HCT116 (cell line): ENCODE measurements at regions not wholly inside any gene's neighbourhood (a gene's known extent, or its start where the extent isn't known, plus 50 kb on each side); places are given as distances from the start of the nearest gene placed in this dataset.
"Not testable (repeated sequence)": the region's sequence is repeated elsewhere in the genome, so short reads cannot be mapped to it uniquely, and the experiment has no call there.

Experiments
- ATAC-seq: fragments of 200-7000 bp; cut with Tn5 transposase; 2 replicates; pipeline ENCODE4 v1.9.1; 2020; ENCODE audit warnings: mild to moderate bottlenecking, moderate library complexity
- BruUV-seq: library from RNA; stranded (reverse); fragments of 400-500 nt; replicated peaks from 2 replicates; lab custom pipeline; 2021; lab: Mats Ljungman, UMichigan
- CTCF ChIA-PET: fragments of 300-600 bp; sonication (Branson Sonifier 250); formaldehyde crosslinking; loops from one replicate; lab custom pipeline; 2021; ENCODE audit warnings: antibody characterized with exemption; lab: Charles Lee
- POLR2A ChIA-PET: fragments of 300-600, 350-600 bp; sonication (Branson Sonifier 250); formaldehyde crosslinking; loops from one replicate; lab custom pipeline; 2021; ENCODE audit warnings: antibody characterized with exemption; lab: Charles Lee
- RAD21 ChIA-PET, 2 experiments: fragments of 300-600 bp; sonication (Branson Sonifier 250); formaldehyde crosslinking; loops; one replicate each; lab custom pipeline; 2023; ENCODE audit warnings: low total read pairs in 2 of 2; ENCODE audit not compliant: uncharacterized antibody in 2 of 2, unreplicated experiment in 2 of 2, low non-redundant PET in 1 of 2; lab: Charles Lee
- DNase-seq: peaks from one replicate; pipeline ENCODE4 v3.0.0-alpha.2; 2010; ENCODE audit warnings: low read depth, low spot score
- H2AFZ ChIP-seq: fragments of 200-600 bp; shearing (Covaris generic), sonication (generic); 2 replicates; pipeline ENCODE4 v1.6.1; 2017; ENCODE audit warnings: low read depth, mixed run types, mixed read lengths, antibody characterized with exemption, low read length; ENCODE audit not compliant: poor library complexity, severe bottlenecking
- H3K27ac ChIP-seq: 2 replicates; pipeline ENCODE4 v1.5.1; 2012; ENCODE audit warnings: low read depth, low read length
- H3K27me3 ChIP-seq: fragments of 200-600 bp; sonication (generic); 2 replicates; pipeline ENCODE4 v1.6.1; 2016; ENCODE audit warnings: mixed run types, low read length, mixed read lengths; ENCODE audit not compliant: insufficient read depth
- H3K36me3 ChIP-seq, 2 experiments: fragments of 200-500 bp in 1 of 2; fragments of 200-600 bp in 1 of 2; sonication (Bioruptor generic) in 1 of 2; sonication (generic) in 1 of 2; 2 replicates each; pipeline versions ENCODE4 v1.5.1 to v1.6.1; 2014 to 2016; ENCODE audit warnings: low read length in 2 of 2, inconsistent platforms in 1 of 2, mixed read lengths in 1 of 2, mixed run types in 1 of 2; ENCODE audit not compliant: insufficient read depth in 2 of 2, control insufficient read depth in 1 of 2
- H3K4me1 ChIP-seq, 2 experiments: fragments of 200-600 bp in 1 of 2; sonication (generic) in 1 of 2; 2 replicates each; pipeline versions ENCODE4 v1.5.1 to v1.6.1; 2012 to 2017; ENCODE audit warnings: low read length in 2 of 2, inconsistent platforms in 1 of 2, mild to moderate bottlenecking in 1 of 2, mixed read lengths in 1 of 2, mixed run types in 1 of 2, moderate library complexity in 1 of 2; ENCODE audit not compliant: insufficient read depth in 2 of 2, control insufficient read depth in 1 of 2
- H3K4me2 ChIP-seq: fragments of 200-600 bp; sonication (generic); 2 replicates; pipeline ENCODE4 v1.6.1; 2017; ENCODE audit warnings: mixed run types, low read length, mixed read lengths
- H3K4me3 ChIP-seq, 2 experiments: fragments of 200-600 bp in 1 of 2; sonication (generic) in 1 of 2; replicated peaks in 1 of 2; 2 replicates each; pipeline ENCODE4 v1.5.1; 2011 to 2016; ENCODE audit warnings: low read length in 2 of 2, control low read depth in 1 of 2, low read depth in 1 of 2, mild to moderate bottlenecking in 1 of 2, mixed read lengths in 1 of 2, mixed run types in 1 of 2
- H3K79me2 ChIP-seq: fragments of 200-600 bp; sonication (generic); 2 replicates; pipeline ENCODE4 v1.6.1; 2017; ENCODE audit warnings: mild to moderate bottlenecking, mixed run types, low read length, moderate library complexity, mixed read lengths; ENCODE audit not compliant: insufficient read depth
- H3K9ac ChIP-seq: fragments of 200-600 bp; sonication (generic); 2 replicates; pipeline ENCODE4 v1.6.1; 2016; ENCODE audit warnings: low read length, mixed read lengths
- H3K9me2 ChIP-seq: fragments of 200-600 bp; sonication (generic), shearing (Covaris generic); 2 replicates; pipeline ENCODE4 v1.6.1; 2017; ENCODE audit warnings: mixed run types, mild to moderate bottlenecking, moderate library complexity; ENCODE audit not compliant: insufficient read depth
- H3K9me3 ChIP-seq, 2 experiments: fragments of 200-500 bp in 1 of 2; fragments of 200-600 bp in 1 of 2; sonication (Bioruptor generic) in 1 of 2; sonication (generic) in 1 of 2; 2 replicates each; pipeline ENCODE4 v1.6.1; 2014 to 2017; ENCODE audit warnings: low read length in 2 of 2, mixed read lengths in 2 of 2, inconsistent platforms in 1 of 2, low read depth in 1 of 2, mild to moderate bottlenecking in 1 of 2, mixed run types in 1 of 2, moderate library complexity in 1 of 2; ENCODE audit not compliant: control insufficient read depth in 1 of 2, insufficient read depth in 1 of 2
- H4K20me1 ChIP-seq: fragments of 200-600 bp; sonication (generic), shearing (Covaris generic); 2 replicates; pipeline ENCODE4 v1.6.1; 2017; ENCODE audit warnings: mixed run types, mild to moderate bottlenecking, moderate library complexity; ENCODE audit not compliant: insufficient read depth
- ATF3 ChIP-seq: IDR thresholded peaks from 2 replicates; pipeline ENCODE4 v1.6.1; 2012
- CBX3 ChIP-seq: IDR thresholded peaks from 2 replicates; pipeline ENCODE4 v1.6.1; 2012; ENCODE audit warnings: low read depth
- EZH2phosphoT487 ChIP-seq: fragments of 200-600 bp; IDR thresholded peaks from 2 replicates; pipeline ENCODE4 v1.6.1; 2018; ENCODE audit warnings: antibody characterized with exemption, borderline replicate concordance
- POLR2A ChIP-seq: IDR thresholded peaks from 2 replicates; pipeline ENCODE4 v1.7.0; 2011; ENCODE audit warnings: borderline replicate concordance; ENCODE audit not compliant: insufficient read depth, insufficient read length; ENCODE audit errors: extremely low read depth
- RAD21 ChIP-seq: IDR thresholded peaks from 2 replicates; pipeline ENCODE4 v1.6.1; 2012; ENCODE audit warnings: low read depth, mild to moderate bottlenecking
- REST ChIP-seq: IDR thresholded peaks from 2 replicates; pipeline ENCODE4 v1.6.1; 2012; ENCODE audit warnings: low read depth
- SRF ChIP-seq: IDR thresholded peaks from 2 replicates; pipeline ENCODE4 v1.6.1; 2012; ENCODE audit warnings: low read depth
- ZBTB33 ChIP-seq: IDR thresholded peaks from 2 replicates; pipeline ENCODE4 v1.6.1; 2011; ENCODE audit warnings: mild to moderate bottlenecking, low read length, moderate library complexity; ENCODE audit not compliant: insufficient replicate concordance; ENCODE audit errors: extremely low read depth
- intact Hi-C: fragments of 100-400 bp; cut with micrococcal nuclease; formaldehyde crosslinking; loops from 2 replicates; pipeline ENCODE4 v1.10.0; 2022

- BruUV-seq, CTCF ChIA-PET, RAD21 ChIA-PET, H3K36me3 ChIP-seq, H3K4me2 ChIP-seq, H4K20me1 ChIP-seq, ATAC-seq, H3K4me3 ChIP-seq, H3K4me1 ChIP-seq, H2AFZ ChIP-seq, H3K9me2 ChIP-seq, intact Hi-C loops, H3K79me2 ChIP-seq, POLR2A ChIA-PET, H3K27ac ChIP-seq, H3K9ac ChIP-seq, H3K9me3 ChIP-seq, H3K27me3 ChIP-seq, DNase-seq: not testable (repeated sequence)
These were observed 1388.8 kb upstream of the DEFB115 start for GRCh38 chr20:29868688-29869087.

GRCh38 chr20:29871816-29872215, 1385.6 kb upstream of the DEFB115 start:
- BruUV-seq, H3K4me2 ChIP-seq, H3K4me1 ChIP-seq, H3K9me2 ChIP-seq, intact Hi-C loops, H3K9ac ChIP-seq, H3K79me2 ChIP-seq, H3K4me3 ChIP-seq, H3K36me3 ChIP-seq, H4K20me1 ChIP-seq, ATAC-seq, H3K27ac ChIP-seq, H2AFZ ChIP-seq, POLR2A ChIA-PET, CTCF ChIA-PET, RAD21 ChIA-PET, H3K9me3 ChIP-seq, DNase-seq, H3K27me3 ChIP-seq: not testable (repeated sequence)

- POLR2A ChIA-PET: no interaction called here
- TF ChIP-seq SRF (no peak), POLR2A (no peak), ATF3 (no peak), RAD21 (no peak), CBX3 (no peak), ZBTB33 (no peak), REST (no peak), EZH2phosphoT487 (no peak)
These were observed 1383.5 kb upstream of the DEFB115 start for GRCh38 chr20:29873946-29874345.

More at GRCh38 chr20:29873946-29874345, 1383.5 kb upstream of the DEFB115 start:
- Histone ChIP-seq H2AFZ (no peak overlapping the region), H3K27ac (no peak overlapping the region; the same call in 1 of the 2 replicates), H3K9me3 (peaks cover 0 to 3% of the 10 kb centered on the region in 2 experiments; a peak in 2 of 4 replicates), H3K79me2 (no peaks in the 10 kb centered on the region), H3K4me1 (no peaks in the 10 kb centered on the region), H3K9me2 (no peaks in the 10 kb centered on the region), H3K27me3 (no peaks in the 10 kb centered on the region), H3K9ac (no peak overlapping the region), H3K4me3 (peak overlapping the region; percentile 35 to 43), H4K20me1 (no peaks in the 10 kb centered on the region), H3K4me2 (no peak overlapping the region), H3K36me3 (no peaks in the 10 kb centered on the region)
- intact Hi-C loops: no loop called here
- BruUV-seq: no TSS peak
- DNase-seq: no peak
- CTCF ChIA-PET: no interaction called here
- no peak for ATAC-seq
- RAD21 ChIA-PET: no interaction called here
